Stimulated activated CD4-positive, alpha-beta T cell treated with anti-CD3 and anti-CD28 coated beads, Interleukin-12 subunit alpha, Interleukin-12 subunit beta, amount 100 ng/mL, for 48 hours (primary cell): ENCODE measurements at regions not wholly inside any gene's neighbourhood (a gene's known extent, or its start where the extent isn't known, plus 50 kb on each side); places are given as distances from the start of the nearest gene placed in this dataset.
"Not testable (repeated sequence)": the region's sequence is repeated elsewhere in the genome, so short reads cannot be mapped to it uniquely, and the experiment has no call there.

Experiments
- DNase-seq, 3 donors: peaks; one replicate each; pipeline ENCODE4 v3.0.0-alpha.2; 2020; ENCODE audit warnings: low read depth in 2 of 3, low spot score in 1 of 3

DNA sequence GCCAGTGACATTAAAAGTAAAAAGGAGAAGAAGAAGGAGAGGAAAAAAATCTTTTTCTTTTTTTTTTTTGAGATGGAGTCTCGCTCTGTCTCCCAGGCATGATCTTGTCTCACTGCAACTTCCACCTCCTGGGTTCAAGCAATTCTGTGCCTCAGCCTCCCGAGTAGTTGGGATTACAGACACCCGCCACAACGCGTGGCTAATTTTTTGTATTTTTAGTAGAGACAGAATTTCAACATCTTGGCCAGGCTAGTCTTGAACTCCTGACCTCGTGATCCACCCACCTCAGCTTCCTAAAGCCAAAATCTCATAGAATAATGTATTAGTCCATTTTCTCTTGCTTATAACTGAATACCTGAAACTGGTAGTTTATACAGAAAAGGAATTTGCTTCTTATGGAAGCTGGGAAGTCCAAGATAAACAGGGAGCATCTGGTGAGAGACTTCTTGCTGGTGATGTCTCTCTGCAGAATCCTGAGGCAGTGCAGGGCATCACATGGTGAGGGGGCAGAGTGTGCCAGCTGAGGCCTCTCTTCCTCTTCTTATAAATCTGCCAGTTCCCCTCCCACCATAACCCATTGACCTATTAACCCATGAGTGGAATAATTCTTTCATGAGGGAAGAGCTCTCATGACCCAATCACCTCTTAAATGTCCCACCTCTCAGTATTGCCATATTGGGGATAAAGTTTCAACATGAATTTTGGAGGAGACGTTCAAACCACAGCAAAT lies 466.3 kb downstream of the GADD45G start:
- no peak for DNase-seq

DNA sequence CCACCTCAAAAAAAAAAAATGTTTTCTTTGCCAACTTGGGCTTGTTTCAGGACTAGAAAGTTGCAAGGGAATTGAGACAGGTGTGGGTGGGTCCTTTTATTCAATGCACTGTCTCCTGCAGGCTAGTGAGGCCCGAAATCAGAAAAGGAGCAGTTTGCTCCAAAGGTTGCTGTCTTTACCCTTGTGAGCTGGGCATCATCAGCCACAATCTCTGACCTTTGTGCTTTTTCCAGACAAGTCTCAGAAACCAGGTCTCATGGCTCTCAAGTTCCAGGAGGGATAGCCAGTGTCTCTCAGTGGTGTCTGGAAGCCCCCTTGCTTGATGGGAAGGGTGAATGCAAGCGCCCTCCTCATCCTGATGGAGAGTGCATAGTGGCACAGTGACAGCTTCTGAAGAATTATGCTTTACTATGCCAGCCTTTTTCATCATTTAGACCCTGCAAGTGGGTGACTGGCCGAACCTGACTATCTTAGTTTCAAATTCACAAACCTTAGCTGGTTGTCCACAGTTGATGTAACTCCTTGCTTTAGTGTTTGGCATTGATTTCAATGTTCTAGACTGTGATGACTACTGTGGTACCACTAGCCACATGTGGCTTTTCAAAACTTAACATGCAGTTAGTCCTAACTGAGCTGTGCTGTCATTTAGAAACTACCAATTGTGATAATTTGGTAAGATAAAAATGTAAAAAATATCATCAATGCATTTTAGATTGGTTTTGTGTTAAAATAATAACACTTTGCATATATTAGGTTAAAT lies 468.6 kb downstream of the GADD45G start:
- no peak for DNase-seq

DNA sequence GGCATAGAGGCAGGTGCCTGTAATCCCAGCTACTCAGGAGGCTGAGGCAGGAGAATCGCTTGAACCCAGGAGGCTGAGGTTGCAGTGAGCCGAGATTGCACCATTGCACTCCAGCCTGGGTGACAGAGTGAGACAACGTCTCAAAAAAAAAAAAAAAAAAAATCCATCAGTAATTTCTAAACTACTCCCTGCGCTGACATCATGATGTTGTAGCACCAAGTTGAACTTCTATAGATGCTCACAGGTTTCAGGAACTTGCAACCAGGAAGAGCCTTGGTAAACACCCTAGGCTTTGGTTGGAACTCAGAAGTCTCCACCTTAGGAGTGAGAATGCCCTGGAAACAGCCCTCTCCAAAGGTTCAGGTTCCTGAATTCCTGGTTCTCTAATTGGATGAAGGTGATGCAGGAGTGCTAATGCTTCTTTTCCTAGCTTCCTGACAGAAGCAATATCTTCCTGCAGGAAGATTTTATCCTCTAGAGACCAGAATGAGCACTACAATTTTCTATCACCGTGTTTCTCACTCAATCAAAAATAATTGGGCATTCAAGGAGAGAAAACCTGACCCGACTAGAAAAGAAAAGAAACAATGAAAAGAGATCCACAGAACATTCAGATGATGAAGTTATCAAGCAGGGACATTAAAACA lies 469.6 kb downstream of the GADD45G start:
- no peak for DNase-seq

DNA sequence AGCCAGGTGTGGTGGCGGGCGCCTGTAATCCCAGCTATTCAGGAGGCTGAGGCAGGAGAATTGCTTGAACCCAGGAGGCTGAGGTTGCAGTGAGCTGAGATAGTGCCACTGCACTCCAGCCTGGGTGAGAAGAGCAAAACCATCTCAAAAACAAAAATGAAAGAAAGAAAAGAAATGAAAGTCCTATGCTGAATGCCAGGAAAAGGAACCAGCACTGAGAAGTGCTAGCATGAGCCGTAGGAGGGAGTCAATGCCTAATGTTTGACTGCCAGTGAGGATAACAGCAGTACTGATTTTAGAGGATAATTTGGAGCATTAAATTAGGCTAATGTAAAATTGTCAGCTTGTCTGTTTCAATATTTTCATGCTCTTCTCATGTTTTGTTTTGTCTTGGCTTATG lies 472.8 kb downstream of the GADD45G start:
- not testable (repeated sequence) for DNase-seq

DNA sequence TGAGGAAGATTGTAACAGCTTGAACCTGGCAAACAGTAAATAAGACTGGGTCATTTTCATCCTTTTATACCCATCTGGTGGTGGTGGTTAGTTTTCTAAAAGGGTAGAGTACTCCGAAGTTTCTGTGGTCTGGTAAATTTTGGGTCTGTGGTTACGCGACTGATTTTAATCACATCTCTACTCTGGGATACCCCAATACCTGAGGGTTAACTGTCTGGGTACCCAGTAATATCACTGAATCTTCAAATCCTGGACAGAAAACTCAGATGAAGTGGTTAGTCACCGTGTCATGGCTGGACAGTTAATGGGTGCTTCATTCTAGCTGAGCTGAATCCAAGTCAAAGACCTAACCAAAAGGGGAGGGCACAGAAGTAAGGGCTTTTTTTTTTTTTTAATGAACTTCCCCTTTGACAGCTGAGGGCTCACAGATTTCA lies 474.2 kb downstream of the GADD45G start:
- no peak for DNase-seq

DNA sequence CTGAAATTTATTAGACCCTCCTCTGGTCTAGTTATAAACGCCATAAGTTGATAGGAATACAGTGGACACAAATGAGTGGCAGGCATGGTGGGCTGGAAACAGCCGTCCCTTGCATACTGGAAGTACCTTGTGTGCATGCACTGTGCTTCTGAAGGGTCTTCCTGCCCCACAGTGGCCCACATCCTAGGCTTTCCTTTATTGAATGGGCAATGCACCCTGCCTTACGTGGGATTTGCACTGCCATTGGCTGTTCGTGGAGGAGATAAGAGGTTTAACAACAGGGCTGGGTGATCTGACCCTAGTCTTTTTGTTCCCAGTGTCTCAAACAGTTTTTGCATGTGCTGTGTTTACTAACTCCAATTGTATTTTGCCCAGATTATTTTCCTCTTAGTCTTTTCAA lies 480.8 kb downstream of the GADD45G start:
- DNase-seq, result no peak

DNA sequence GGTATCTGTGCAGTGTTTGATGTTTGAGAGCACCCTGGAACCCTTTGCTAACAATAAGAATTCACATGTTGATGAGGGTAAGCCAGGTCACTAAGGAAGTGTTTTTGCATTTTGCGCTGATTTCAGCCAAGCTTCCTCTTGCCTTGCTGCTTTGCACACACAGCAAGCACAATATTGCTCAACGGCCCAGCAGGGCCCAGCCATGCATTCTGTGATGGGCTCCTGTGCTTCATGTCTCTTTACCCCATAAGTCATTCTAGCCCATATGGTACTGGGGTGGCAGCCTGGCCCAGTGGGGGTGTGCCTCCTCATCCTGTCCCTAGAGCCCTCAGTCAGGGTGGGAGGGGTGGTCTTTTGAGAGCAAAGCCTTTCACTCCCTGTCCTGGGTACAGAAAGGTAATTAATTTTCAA lies 481.3 kb downstream of the GADD45G start:
- DNase-seq, result no peak

DNA sequence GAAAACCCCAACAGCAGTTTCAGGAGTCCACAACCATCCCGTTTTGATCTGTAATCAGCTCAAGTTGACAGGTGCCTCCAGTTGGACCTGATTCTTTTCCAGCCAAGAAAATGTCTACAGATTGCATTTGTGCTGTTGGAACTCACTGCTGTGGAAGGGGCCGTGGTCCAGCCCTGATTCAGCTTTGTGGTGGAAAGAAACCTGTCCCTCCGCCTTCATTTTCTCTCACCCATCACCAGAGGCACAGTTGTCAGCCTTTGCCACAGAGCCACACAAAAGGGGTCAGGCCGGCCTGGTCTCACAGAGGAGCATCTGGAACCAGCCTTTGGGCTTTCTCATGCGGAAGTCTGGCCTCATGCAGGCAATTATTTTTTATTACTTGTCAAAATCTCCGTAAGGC lies 483.6 kb downstream of the GADD45G start:
- DNase-seq, result no peak

DNA sequence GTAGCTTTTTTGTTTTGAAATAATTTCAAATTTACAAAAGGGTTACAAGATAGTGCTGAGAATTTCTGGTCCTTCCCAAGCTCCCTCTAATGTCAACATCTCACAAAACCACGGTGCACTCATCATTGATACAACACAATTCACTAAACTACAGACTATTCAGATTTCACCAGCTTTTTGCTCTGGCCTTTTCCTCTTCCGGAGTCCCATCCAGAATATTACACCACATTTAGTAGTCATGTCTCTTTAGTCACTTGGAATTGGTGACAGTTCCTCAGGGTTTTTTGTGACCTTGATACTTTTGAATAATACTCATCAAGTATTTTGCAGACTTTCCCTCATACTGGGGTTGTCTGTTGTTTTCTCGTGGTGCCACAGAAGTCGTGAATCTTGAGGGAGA lies 484.0 kb downstream of the GADD45G start:
- DNase-seq, result no peak

DNA sequence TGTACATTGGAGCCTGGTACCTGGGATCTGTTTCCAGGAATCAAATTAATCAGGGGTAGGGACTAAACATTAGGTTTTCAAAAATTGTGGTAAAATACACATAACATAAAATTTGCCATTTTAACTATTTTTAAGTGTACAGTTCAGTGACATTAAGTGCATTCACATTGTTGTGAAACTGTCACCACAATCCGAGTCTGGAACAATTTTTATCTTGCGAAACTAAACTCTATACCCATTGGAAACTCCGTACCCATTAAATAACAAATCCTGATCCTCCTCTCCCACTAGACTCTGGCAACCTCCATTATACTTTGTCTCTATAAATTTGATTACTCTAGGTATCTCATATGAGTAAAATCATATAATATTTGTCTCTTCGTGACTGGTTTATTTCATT lies 486.2 kb downstream of the GADD45G start:
- DNase-seq, result no peak

DNA sequence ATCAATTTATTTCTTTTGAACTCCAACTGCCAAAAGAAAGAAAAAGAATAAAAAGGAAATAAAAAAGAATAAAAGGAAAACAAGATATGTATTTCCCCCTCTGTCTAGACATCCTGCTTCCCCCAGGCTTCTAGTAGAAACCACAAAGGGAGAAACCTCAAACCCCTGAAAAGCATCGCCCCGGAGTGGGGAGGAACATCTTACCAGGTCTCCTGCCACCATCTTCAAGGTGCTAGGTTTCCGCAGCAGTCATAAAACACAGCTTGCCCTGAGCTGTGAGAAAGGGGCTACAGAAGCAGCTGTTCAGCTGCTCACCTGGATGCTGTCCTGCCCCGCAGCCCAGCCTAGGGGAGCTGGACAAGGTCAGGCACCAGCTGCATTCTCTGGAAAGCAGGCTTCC lies 487.7 kb downstream of the GADD45G start:
- DNase-seq, result no peak

DNA sequence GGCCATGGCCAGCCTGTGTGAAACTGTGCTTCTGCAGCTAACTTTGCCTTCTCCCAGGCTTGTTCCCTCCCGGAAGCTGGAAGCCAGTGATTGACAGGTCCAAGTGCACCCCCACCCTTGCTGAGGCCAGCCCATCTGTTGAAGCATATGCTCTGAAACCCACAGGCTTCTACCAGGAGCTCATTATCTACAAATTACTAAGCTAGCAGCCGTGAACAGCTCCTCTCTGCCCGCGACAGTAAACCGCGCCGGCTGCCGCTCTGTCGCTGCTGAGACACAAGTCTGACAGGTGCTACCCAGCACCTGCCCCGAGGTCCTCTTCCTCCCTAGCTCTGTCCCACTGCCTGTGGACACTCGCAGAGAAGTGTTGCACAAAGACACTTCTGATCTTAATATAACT lies 490.9 kb downstream of the GADD45G start:
- DNase-seq, result no peak

DNA sequence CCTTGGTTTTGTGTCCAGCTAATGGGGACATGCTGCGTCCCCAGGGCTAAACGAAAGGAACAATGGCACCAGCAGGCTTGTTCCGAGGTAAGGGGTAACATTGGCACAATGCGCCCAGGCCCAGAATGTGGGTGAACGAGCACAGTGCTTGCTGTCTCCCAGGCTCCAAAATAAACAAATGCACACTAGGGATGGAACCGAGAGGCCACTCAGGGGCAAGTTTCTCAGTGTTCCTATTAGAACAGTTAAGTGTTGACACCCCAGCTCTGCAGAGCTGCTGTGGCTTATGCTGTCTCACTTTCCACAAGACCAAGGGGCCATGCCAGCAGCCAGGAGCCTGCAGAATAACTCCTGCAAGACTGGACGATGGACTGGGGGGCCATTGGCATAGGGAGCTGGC lies 492.4 kb downstream of the GADD45G start:
- no peak for DNase-seq

DNA sequence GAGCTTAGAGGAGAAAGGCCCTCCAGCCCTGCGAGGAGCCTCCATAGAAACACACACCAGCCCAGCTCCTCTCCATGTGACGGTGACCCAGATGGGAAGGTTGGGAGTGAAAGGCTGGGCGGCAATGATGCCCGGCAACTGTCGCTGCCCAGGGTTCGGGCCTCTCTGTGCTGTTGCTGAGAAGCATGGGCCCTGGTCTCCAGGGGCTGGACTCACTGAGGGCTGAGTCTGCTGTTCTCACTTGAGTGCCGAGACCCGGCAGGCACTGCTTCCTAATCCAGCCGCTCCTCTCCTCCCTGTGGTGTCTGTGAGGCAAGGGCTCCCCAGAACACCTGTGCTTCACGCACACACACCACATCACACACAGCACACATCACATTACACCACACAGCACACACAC lies 493.6 kb downstream of the GADD45G start:
- no peak for DNase-seq

DNA sequence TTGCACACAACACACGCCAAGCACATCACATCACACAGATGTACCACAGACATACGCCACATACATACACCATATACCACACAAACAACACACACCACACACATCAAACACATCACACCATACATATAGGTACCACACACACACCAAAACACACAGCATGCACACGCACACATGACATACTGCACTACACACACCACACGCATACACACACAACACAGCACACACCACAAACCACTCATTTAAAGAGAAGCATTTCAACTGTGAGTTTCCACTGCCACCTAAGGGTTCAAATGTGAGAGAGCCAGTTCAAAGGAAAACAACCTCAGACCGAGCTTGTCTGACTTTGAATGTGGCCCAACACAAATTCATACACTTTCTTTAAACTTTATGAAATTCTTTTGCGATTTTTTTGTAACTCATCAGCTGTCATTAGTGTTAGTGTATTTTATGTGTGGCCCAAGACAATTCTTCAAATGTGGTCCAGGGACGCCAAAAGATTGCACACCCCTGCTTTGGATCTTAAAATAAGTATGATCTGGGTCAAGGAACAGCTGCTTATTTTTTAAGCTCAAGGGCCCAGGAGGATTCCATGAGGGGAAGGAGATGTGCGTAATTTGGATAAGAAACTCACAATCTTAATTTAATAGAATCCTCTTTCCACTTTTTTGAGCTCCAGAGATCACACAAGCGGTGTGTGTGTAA lies 494.6 kb downstream of the GADD45G start:
- DNase-seq, result no peak

DNA sequence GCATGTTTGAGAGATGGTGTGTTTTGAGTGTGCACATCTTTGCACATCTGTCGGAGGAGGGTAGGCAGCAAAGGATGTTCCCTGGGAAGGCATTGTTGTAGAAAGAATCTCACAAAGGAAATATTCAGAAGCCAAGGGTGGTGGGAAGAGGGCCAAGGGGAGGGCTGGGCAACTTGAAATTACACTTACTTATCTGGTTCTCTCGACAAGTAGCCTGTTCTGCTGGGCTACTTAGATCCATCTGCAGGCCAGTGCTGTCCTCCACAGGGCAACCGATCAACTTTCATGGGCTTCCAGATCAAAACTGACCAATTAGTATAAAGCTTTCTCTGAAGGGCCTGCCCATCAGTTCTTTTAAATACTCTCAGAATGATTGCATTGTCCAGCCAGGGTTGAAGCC lies 495.2 kb downstream of the GADD45G start:
- DNase-seq, result no peak

DNA sequence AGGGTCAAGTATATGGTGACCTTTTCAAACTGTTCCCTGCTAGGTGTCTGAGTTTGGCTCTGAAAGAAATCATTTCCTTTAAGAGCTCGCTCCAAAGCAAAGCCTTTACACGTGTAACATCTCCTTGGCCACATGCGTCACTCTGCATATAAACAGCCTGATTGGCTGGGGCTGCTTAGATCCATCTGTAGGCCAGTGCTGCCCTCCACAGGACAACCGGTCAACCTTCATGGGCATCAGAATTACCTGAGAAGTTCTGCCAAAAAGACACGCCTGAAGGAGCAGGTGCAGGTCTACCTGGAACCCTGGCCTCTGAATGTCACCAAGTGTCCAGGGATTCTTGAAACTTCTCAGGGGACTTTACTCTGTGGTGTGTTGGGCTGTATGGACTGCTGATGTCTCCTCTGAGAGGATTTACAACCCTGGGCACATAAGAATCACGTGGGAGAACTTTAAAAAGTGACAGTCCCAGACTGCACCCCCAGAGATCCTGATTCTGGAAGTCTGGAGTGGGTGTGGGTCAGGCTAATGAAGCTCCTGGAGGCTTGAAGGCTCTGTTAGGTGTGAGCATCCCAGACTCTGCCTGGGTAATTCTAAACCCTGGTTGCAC lies 497.6 kb downstream of the GADD45G start:
- peak; percentile 68 to 76 (median 70) for DNase-seq

DNA sequence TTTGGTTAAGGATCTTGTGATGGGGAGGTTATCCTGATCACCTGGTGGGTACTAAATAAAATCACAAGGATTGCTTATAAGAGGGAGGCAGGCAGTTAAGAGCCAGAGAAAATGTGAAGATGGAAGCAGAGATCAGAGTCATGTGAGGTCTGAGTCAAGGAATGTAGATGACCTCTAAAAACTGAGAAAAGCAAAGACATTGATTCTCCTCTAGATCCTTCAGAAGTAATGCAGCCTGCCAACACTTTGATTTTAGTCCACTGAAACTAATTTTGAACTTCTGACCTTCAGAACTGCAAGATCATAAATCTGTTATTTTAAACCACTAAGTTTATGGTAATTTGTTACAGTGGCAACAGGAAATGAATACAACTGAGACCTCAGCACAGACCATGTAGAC lies 499.0 kb downstream of the GADD45G start:
- no peak for DNase-seq

DNA sequence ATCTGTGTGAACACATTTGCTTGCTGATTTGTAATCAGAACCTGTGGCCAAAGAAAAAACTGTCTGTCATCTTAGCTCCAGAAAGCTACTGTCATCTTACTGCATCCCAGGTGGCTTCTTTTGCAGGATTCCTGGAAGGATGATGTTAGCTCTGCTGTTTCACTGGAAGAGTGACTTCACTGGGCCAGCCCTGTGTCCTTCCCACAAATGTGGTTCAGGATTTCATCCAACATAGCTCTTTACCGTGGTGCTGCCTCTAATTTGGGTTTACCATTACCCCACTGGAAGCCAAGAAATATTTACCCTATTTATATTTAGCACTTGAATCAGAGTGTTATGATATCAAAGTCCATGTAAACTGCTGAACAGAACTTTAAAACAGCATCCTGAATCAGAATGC lies 501.0 kb downstream of the GADD45G start:
- no peak for DNase-seq

DNA sequence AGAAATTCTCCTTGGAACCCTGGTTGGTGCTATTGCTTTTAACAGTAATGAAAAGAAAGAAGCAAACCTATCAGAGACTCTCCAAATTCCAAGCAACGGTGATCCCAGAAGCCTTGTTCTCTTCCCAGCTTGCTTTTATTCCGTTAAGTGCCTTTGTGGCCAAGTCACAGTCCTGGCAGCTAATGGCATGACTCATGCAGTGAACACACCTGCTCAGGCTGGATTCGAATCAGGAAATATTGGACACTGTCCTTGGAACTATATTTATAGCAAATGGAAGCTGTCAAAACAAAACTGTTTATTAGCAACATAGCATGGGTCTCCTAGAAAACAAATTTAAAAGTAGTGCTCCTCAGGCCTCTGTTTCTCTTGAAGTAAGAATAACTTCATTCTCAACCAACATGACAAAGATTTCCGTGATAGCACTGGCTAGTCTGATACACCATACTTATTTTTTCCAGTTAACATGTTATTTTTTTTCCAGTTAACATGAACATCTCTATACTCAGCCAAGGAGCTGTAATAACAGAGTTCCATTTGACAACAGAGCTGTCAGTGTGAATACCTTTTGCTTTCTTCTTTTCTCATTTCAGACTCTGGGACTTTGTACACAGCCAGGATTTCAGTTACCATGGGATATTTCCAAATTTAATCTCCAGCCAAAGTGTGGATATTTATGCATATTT lies 502.4 kb downstream of the GADD45G start:
- DNase-seq, result no peak
